Caco-2 (cell line): ENCODE measurements at regions not wholly inside any gene's neighbourhood (a gene's known extent, or its start where the extent isn't known, plus 50 kb on each side); places are given as distances from the start of the nearest gene placed in this dataset.
A peak's percentile ranks its signal among the peaks of the same experiment; 100 is the strongest.

Experiments
- BruUV-seq: library from RNA; stranded (reverse); fragments of 400-500 nt; replicated peaks from 2 replicates; lab custom pipeline; 2021; lab: Mats Ljungman, UMichigan
- CTCF ChIA-PET: fragments of 300-600 bp; sonication (Branson Sonifier 250); formaldehyde crosslinking; loops from one replicate; lab custom pipeline; 2022; ENCODE audit warnings: antibody characterized with exemption; lab: Charles Lee
- POLR2A ChIA-PET: fragments of 300-600 bp; sonication (Branson Sonifier 250); formaldehyde crosslinking; loops from one replicate; lab custom pipeline; 2022; ENCODE audit warnings: antibody characterized with exemption; lab: Charles Lee
- DNase-seq, 2 experiments: peaks; one replicate each; pipeline versions ENCODE4 v3.0.0 to v3.0.0-alpha.2; 2020 to 2022
- H3K27me3 ChIP-seq: replicated peaks from 2 replicates; pipeline ENCODE4 v1.6.0; 2011; ENCODE audit warnings: low read length; ENCODE audit not compliant: control insufficient read depth, insufficient read depth
- H3K36me3 ChIP-seq: 2 replicates; pipeline ENCODE4 v1.5.1; 2011; ENCODE audit warnings: low read length; ENCODE audit not compliant: control insufficient read depth, insufficient read depth
- H3K4me1 ChIP-seq: fragments of 250-450 bp; sonication (Bioruptor Pico); 2 replicates; pipeline ENCODE4 v1.5.1; 2020; ENCODE audit warnings: mild to moderate bottlenecking
- H3K4me3 ChIP-seq: 2 replicates; pipeline ENCODE4 v1.5.1; 2011; ENCODE audit warnings: low read depth, mild to moderate bottlenecking, control low read depth, low read length
- H3K9me3 ChIP-seq: fragments of 250-450 bp; sonication (Bioruptor Pico); 2 replicates; pipeline ENCODE4 v1.5.1; 2020; ENCODE audit warnings: mild to moderate bottlenecking, moderate library complexity
- H3K27ac Mint-ChIP-seq: one replicate; pipeline ENCODE4 v1.8.0; 2022; ENCODE audit warnings: mixed read lengths; ENCODE audit not compliant: unreplicated experiment
- H3K27me3 Mint-ChIP-seq: one replicate; pipeline ENCODE4 v1.8.0; 2022; ENCODE audit warnings: mixed read lengths; ENCODE audit not compliant: insufficient read depth, unreplicated experiment
- H3K36me3 Mint-ChIP-seq: one replicate; pipeline ENCODE4 v1.8.0; 2022; ENCODE audit warnings: mild to moderate bottlenecking, mixed read lengths; ENCODE audit not compliant: insufficient read depth, unreplicated experiment
- H3K4me1 Mint-ChIP-seq: one replicate; pipeline ENCODE4 v1.8.0; 2022; ENCODE audit warnings: low read depth, mixed read lengths; ENCODE audit not compliant: unreplicated experiment
- H3K4me3 Mint-ChIP-seq: one replicate; pipeline ENCODE4 v1.8.0; 2022; ENCODE audit warnings: mild to moderate bottlenecking, moderate library complexity, mixed read lengths; ENCODE audit not compliant: unreplicated experiment
- H3K9me3 Mint-ChIP-seq: one replicate; pipeline ENCODE4 v1.8.0; 2022; ENCODE audit warnings: mixed read lengths; ENCODE audit not compliant: unreplicated experiment
- intact Hi-C: fragments of 100-400 bp; cut with micrococcal nuclease; formaldehyde crosslinking; loops from one replicate; pipeline ENCODE4 v1.10.0; 2022; ENCODE audit not compliant: unreplicated experiment
- TF ChIP-seq, protein P1 (sequence below), 2 experiments: fragments of 200-600 bp in 1 of 2; IDR thresholded peaks; 1 replicate in 1 of 2; 2 replicates in 1 of 2; pipeline versions ENCODE4 v1.5.1 to v1.8.0; 2011 to 2022; ENCODE audit warnings: antibody characterized with exemption in 1 of 2, control low read depth in 1 of 2, inconsistent platforms in 1 of 2, low read depth in 1 of 2, low read length in 1 of 2, mild to moderate bottlenecking in 1 of 2, moderate library complexity in 1 of 2; ENCODE audit not compliant: insufficient read depth in 1 of 2, severe bottlenecking in 1 of 2, unreplicated experiment in 1 of 2

DNA sequence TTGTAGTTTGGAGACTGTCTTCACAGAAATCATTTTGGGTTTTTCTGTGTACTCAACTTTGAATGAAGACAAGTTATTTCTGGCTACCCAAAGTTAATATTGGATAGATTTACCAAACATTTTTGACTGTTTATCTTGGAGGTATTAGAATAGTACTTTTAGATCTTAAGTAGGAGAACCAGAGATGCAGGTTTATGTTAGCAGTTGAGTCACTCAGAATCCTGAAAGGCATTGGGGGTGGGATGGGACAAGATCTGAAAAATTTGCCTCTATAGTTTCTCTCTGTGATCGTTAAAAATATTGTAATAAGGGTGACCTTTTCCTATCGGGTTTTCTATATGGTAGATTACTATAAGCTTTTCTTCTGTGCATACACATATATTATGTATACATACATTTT lies 112.3 kb downstream of the TTC6 start:
- H3K4me1 ChIP-seq = 0 out of 2 replicates have a peak, but pooled peaks cover 4% of the 10 kb centered on the region
- POLR2A ChIA-PET = no interaction called here
- intact Hi-C loops = loop anchor here (5.0 kb wide), 1 partner anchor 475 kb away; no protein-coding TSS in a partner anchor

DNA sequence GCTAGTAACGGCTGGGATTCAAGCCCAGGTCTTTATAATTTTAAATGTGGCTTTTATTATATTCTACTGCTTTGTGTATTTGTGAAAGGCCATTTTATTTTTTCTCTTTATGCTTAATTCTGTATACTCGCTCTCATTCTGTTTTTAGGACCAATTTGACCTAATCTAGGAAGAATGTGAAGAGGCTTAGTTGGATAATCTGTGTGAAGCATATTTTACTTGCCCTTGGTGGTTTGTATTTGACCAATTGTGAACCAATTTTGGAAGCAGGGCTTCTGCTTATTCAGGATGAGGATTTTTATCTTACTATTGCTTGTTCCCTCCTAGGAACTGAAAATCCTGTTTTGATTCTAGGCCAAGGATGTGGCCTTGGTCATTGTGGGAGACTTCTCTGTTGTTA lies 113.1 kb downstream of the TTC6 start:
- no peaks in the 10 kb centered on the region for H3K36me3 Mint-ChIP-seq

More for the DNA sequence above, 112.3 kb downstream of the TTC6 start:
- no peaks in the 10 kb centered on the region for H3K9me3 Mint-ChIP-seq
- CTCF ChIA-PET = no interaction called here
- Histone ChIP-seq H3K9me3 (no peaks in the 10 kb centered on the region), H3K4me3 (no peak overlapping the region), H3K27me3 (no peaks in the 10 kb centered on the region), H3K36me3 (no peaks in the 10 kb centered on the region; the same call in 1 of the 2 replicates)
- TF ChIP-seq, protein P1, sequence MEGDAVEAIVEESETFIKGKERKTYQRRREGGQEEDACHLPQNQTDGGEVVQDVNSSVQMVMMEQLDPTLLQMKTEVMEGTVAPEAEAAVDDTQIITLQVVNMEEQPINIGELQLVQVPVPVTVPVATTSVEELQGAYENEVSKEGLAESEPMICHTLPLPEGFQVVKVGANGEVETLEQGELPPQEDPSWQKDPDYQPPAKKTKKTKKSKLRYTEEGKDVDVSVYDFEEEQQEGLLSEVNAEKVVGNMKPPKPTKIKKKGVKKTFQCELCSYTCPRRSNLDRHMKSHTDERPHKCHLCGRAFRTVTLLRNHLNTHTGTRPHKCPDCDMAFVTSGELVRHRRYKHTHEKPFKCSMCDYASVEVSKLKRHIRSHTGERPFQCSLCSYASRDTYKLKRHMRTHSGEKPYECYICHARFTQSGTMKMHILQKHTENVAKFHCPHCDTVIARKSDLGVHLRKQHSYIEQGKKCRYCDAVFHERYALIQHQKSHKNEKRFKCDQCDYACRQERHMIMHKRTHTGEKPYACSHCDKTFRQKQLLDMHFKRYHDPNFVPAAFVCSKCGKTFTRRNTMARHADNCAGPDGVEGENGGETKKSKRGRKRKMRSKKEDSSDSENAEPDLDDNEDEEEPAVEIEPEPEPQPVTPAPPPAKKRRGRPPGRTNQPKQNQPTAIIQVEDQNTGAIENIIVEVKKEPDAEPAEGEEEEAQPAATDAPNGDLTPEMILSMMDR (IDR thresholded peaks at IDR 0.05; ENCODE audit: insufficient read depth in 1 of 2, low read depth in 1 of 2, low read length in 1 of 2, severe bottlenecking in 1 of 2, unreplicated experiment in 1 of 2) = no peak
- H3K27me3 Mint-ChIP-seq = no peaks in the 10 kb centered on the region
- no peak overlapping the region for H3K27ac Mint-ChIP-seq
- no peak for DNase-seq
- no TSS peak for BruUV-seq
- H3K4me3 Mint-ChIP-seq = no peak overlapping the region
- H3K4me1 Mint-ChIP-seq = no peaks in the 10 kb centered on the region
- no peaks in the 10 kb centered on the region for H3K36me3 Mint-ChIP-seq

DNA sequence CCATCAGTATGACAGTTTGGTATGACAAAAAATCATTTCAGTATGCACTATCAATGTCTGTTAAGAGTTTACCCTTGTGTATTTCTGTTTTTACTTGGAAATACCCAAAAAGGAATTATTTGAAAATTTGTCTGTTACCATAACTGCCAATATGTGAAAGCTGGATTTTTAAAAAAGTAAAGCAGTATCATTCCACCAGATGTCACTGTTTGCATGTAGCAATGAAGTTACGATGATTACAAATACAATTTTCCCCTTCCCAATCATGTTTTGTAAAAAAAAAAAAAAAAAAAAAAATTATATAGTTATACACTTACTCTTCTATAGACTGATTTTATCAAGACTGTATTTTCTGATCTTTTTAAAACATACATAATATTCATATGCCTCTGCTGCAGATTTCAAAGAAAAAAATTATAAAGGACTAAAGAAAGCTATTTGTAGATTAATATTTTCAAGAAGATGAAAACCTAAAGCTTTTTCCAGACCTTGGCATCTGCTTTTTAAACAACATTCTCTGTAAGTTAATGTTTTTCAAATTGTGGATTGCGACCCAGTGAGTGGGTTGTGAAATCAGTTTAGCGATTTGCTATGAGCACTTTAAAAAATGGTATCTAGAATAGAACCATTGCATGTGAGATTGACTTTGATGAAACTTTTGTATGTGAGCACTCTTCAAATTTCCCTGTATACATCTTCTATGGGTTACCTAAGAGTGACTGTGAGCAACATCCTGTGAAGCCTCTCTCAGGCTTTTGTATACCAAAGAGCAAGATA lies 114.2 kb downstream of the TTC6 start:
- H3K27ac Mint-ChIP-seq = no peak overlapping the region
- ChIA-PET CTCF (interaction anchor here (0.6 to 1.8 kb wide), 7 partner anchors 9 to 864 kb away, joined by 3 to 20 read pairs (median 5); no protein-coding TSS in a partner anchor), POLR2A (no interaction called here)
- no peak overlapping the region for H3K4me3 Mint-ChIP-seq
- no TSS peak for BruUV-seq
- TF ChIP-seq, protein P1 (IDR thresholded peaks at IDR 0.05; ENCODE audit: insufficient read depth in 1 of 2, low read depth in 1 of 2, low read length in 1 of 2, severe bottlenecking in 1 of 2, unreplicated experiment in 1 of 2) = peak; percentile 38
- DNase-seq = no peak
- Histone ChIP-seq H3K4me3 (no peak overlapping the region), H3K36me3 (peaks cover 2% of the 10 kb centered on the region; the same call in 1 of the 2 replicates), H3K4me1 (0 out of 2 replicates have a peak, but pooled peaks cover 4% of the 10 kb centered on the region), H3K27me3 (no peaks in the 10 kb centered on the region), H3K9me3 (no peaks in the 10 kb centered on the region)
- intact Hi-C loops = loop anchor here (1.0 to 5.0 kb wide), 2 partner anchors 165 to 477 kb away; no protein-coding TSS in a partner anchor
- no peaks in the 10 kb centered on the region for H3K36me3 Mint-ChIP-seq
- H3K4me1 Mint-ChIP-seq = no peaks in the 10 kb centered on the region
- H3K9me3 Mint-ChIP-seq = no peaks in the 10 kb centered on the region
- no peaks in the 10 kb centered on the region for H3K27me3 Mint-ChIP-seq

More for the DNA sequence above, 113.1 kb downstream of the TTC6 start:
- ChIA-PET CTCF (interaction anchor here (1.2 kb wide), 1 partner anchor 478 kb away, joined by 5 read pairs; no protein-coding TSS in a partner anchor), POLR2A (no interaction called here)
- Histone ChIP-seq H3K4me1 (0 out of 2 replicates have a peak, but pooled peaks cover 4% of the 10 kb centered on the region), H3K9me3 (no peaks in the 10 kb centered on the region), H3K4me3 (no peak overlapping the region), H3K27me3 (no peaks in the 10 kb centered on the region), H3K36me3 (peaks cover 2% of the 10 kb centered on the region; the same call in 1 of the 2 replicates)
- Mint-ChIP-seq H3K4me3 (no peak overlapping the region), H3K9me3 (no peaks in the 10 kb centered on the region), H3K4me1 (no peaks in the 10 kb centered on the region), H3K27ac (no peak overlapping the region), H3K27me3 (no peaks in the 10 kb centered on the region)
- TF ChIP-seq, protein P1 (IDR thresholded peaks at IDR 0.05; ENCODE audit: insufficient read depth in 1 of 2, low read depth in 1 of 2, low read length in 1 of 2, severe bottlenecking in 1 of 2, unreplicated experiment in 1 of 2) = no peak
- BruUV-seq = no TSS peak
- no peak for DNase-seq
- intact Hi-C loops = loop anchor here (5.0 kb wide), 1 partner anchor 476 kb away; no protein-coding TSS in a partner anchor
